ENCODE measurements at regions not wholly inside any gene's neighbourhood (a gene's known extent, or its start where the extent isn't known, plus 50 kb on each side); places are given as distances from the start of the nearest gene placed in this dataset.

DNA sequence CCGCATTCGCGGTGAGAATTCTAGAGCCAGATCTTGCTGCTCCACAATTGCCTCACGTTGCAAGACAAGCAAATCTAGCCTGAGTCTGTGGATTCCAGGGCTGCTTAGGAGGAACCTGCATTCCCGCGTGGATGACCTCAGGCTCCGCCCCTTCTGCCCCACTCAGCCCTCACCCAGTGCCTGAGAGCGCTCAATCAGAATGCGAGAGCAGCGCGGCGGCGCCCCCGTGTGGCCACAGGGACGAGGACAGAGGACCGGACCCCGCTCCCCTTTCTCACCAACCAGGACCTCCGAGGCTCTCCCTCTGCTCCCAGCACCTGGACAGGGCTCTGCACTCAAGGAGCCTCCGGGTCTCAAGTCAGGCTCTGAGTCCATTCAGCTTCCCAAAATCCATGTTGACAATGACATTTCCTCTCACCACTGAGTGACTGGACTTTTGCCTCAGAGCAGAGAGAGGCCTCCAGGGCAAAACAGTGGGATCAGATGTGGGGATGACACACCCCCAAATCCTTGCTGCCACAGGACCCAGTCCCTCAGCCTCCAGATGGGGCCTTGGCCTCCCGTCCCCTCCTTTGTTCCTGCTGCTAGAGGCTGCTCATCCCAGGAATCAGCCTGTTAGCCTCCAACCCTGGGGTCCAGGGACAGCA lies 52.0 kb downstream of the RPP21 start:
- peak; percentile 76 for DNase-seq

DNA sequence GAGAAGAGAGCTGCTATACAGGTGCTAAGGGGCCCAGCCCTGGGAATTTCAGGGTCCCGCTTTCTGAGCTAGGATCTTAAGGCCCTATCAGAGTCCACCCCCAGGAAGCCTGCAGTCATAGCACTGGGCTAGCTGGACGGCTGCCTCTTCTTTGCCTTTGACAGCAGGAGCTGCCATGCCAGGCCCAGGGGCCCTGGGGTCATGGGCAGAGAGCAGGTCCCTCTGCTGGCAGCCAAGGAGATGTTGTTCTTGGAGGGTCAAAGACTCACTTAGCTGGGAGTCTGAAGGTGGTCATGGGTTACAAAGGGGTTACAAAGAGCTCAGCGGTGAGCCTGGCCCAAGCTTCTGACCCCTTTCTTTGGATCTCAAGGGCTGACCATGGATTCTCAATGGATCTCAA lies 52.7 kb downstream of the RPP21 start:
- no peak for DNase-seq

DNA sequence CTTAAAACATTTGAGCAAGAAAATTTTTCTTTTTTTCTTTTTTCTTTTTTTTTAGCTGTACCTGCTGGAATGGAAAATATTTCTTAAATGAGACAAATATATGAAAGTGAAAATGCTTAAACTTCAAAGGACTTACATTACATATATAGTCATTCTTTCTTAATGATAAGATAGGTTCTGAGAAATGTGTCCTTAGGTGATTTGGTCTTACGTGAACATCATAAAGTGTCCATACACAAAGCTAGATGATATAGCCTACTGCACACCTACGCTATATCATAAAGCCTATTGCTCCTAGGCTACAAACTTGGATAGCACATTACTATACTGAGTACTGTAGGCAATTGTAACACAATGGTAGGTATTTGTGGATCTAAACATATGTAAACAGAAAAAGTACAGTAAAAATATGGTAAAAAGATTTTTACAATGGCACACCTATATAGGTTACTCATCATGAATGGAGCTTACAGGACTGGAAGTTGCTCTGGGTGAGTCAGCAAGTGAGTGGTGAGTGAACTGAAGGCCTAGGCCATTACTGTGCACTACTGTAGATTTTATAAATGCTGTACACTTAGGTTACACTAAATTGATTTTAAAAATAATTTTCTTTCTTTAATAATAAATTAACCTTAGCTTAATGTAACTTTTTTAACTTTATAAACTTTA lies 54.6 kb downstream of the RPP21 start:
- DNase-seq: no peak

DNA sequence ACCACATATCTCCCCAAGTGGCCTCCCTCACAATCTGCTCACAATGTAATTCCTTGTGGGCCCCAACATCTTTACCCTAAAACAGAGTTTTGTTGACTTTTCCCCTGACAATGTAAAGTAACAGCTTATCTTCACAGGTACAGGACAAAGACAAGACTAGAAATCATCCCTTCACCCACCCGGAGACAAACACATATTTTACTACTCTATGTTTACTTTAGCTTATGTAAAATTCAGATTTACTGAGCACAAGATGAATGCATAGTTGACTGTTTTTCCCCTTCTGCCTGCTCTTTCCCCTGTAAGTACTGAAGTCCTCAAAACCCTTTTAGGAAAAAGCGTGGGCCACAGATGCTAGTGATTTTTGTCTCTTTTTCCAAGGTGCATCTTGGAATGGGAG lies 61.0 kb downstream of the RPP21 start:
- DNase-seq: no peak

DNA sequence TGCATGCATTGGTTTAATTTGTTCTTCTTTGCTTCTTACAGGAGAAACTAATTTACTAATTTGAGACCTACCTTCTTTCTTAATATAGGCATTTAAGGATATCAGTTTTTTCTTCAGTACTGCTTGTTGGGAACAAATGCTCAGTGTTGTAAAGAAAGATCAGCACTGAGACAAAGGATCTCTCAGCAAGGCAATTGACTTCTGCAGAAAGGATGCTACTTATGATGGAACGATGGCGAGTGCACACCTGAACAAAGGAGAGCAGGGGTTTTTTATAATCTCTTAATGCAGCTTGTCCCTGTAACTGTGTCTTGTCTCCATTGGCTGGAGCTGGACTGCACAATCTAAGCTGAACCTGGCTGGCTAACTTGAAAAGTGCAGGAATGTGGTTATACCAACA lies 64.2 kb downstream of the RPP21 start:
- DNase-seq: no peak

DNA sequence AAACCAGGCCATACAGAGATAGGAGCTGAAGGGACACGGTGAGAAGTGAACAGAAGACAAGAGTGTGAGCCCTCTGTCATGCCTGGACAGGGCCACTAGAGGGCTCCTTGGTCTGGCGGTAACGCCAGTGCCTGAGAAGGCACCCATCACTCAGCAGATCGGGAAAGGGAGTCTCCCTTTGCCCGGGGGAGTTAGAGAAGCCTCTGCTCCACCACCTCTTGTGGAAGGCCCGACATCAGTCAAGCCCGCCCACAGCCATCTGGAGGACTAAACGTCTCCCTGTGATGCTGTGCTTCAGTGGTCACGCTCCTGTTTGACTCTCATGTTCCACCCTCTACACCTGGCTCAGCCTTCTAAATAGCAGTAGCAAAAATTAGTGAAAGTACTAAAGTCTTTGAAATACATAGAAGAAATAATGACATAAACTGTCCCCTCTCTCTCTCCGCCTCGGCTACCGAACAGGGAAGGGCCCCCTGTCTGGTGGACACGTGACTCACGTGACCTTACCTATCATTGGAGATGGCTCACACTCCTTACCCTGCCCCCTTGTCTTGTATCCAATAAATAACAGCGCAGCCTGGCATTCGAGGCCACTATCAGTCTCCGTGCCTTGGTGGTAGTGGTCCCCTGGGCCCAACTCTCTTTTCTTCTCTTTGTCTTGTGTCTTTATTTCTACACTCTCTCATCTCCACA lies 66.7 kb downstream of the RPP21 start:
- peak; percentile 17 to 51 for DNase-seq

DNA sequence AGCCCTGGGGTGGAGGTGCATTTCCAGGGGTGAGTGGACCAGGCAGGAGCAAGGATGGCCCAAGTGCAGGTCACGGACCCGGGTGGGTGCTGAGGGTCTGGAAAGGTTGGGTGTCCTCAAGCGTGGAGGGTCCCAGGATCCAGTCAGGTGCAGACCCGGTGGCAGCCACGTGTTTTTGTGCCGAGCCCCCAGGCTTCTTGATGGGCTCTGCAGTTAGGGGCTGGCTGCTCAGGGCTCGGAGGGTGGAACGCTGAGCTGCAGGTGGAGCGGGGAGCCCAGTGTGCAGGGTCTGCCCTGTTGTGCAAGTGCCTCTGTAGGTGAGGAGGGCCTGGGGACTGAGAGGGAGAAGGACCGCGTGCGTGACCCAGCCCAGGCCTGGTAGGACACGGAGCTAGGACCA lies 70.9 kb upstream of the HLA-E start:
- DNase-seq: no peak

DNA sequence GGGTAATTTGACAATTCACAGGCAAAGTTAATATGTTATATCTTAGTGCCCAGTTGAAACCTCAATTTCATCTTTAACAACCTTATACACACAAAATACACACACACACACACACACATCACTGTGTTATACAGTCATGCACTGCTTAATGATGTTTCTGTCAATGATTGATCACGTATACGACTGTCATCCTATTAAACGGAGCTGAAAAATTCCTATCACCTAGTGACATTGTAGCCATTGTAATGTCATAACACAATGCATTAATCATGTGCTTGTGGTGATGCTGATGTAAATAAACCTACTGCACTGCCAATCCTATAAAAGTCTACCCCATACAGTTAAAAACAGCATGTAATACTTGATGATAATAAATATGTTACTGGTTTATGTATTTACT lies 64.8 kb upstream of the HLA-E start:
- DNase-seq: no peak

Data from NCI-H2081 (cell line).